H9 (cell line): ENCODE measurements at regions not wholly inside any gene's neighbourhood (a gene's known extent, or its start where the extent isn't known, plus 50 kb on each side); places are given as distances from the start of the nearest gene placed in this dataset.

Source experiments
- DNase-seq: peaks from one replicate; pipeline ENCODE4 v3.0.0-alpha.2; 2017
- H2AFZ ChIP-seq: one replicate; pipeline ENCODE4 v1.6.1; 2013; ENCODE audit warnings: mild to moderate bottlenecking, low read length, control low read depth, moderate library complexity
- H2AK5ac ChIP-seq: 2 replicates; pipeline ENCODE4 v1.6.1; 2013; ENCODE audit warnings: low read length, control low read depth, mixed read lengths; ENCODE audit not compliant: insufficient read length
- H2BK120ac ChIP-seq: one replicate; pipeline ENCODE4 v1.6.1; 2013; ENCODE audit warnings: low read depth, mild to moderate bottlenecking, low read length, control low read depth, inconsistent platforms; ENCODE audit not compliant: poor library complexity, severe bottlenecking
- H2BK12ac ChIP-seq: 2 replicates; pipeline ENCODE4 v1.6.1; 2013; ENCODE audit warnings: low read length, control low read depth, mixed read lengths, low read depth; ENCODE audit not compliant: insufficient read length
- H2BK15ac ChIP-seq: 2 replicates; pipeline ENCODE4 v1.6.1; 2013; ENCODE audit warnings: low read depth, low read length, control low read depth
- H2BK20ac ChIP-seq: one replicate; pipeline ENCODE4 v1.6.1; 2013; ENCODE audit warnings: low read depth, mild to moderate bottlenecking, low read length, control low read depth, inconsistent platforms; ENCODE audit not compliant: poor library complexity, severe bottlenecking
- H2BK5ac ChIP-seq: 2 replicates; pipeline ENCODE4 v1.6.1; 2013; ENCODE audit warnings: low read length, control low read depth, mixed read lengths; ENCODE audit not compliant: insufficient read length
- H3K14ac ChIP-seq: 2 replicates; pipeline ENCODE4 v1.6.1; 2013; ENCODE audit warnings: low read length, control low read depth; ENCODE audit not compliant: insufficient read depth
- H3K18ac ChIP-seq: 2 replicates; pipeline ENCODE4 v1.6.1; 2013; ENCODE audit warnings: low read depth, mild to moderate bottlenecking, mixed read lengths, low read length, control low read depth; ENCODE audit not compliant: insufficient read length
- H3K23ac ChIP-seq: 2 replicates; pipeline ENCODE4 v1.6.1; 2013; ENCODE audit warnings: low read length, control low read depth, mixed read lengths, low read depth; ENCODE audit not compliant: insufficient read length
- H3K23me2 ChIP-seq: 2 replicates; pipeline ENCODE4 v1.6.1; 2013; ENCODE audit warnings: low read depth, mild to moderate bottlenecking, mixed read lengths, low read length, control low read depth; ENCODE audit not compliant: insufficient read length, poor library complexity, severe bottlenecking
- H3K27ac ChIP-seq: 2 replicates; pipeline ENCODE4 v1.5.1; 2013; ENCODE audit warnings: low read length, control low read depth, mixed read lengths, low read depth; ENCODE audit not compliant: insufficient read length
- H3K27me3 ChIP-seq: 2 replicates; pipeline ENCODE4 v1.6.1; 2013; ENCODE audit warnings: low read length, control low read depth, inconsistent platforms; ENCODE audit not compliant: insufficient read depth
- H3K4ac ChIP-seq: 2 replicates; pipeline ENCODE4 v1.6.1; 2013; ENCODE audit warnings: low read depth, mild to moderate bottlenecking, control low read depth, inconsistent platforms, low read length, moderate library complexity
- H3K4me1 ChIP-seq: 2 replicates; pipeline ENCODE4 v1.6.1; 2013; ENCODE audit warnings: low read length, control low read depth, inconsistent platforms; ENCODE audit not compliant: insufficient read depth
- H3K4me2 ChIP-seq: 2 replicates; pipeline ENCODE4 v1.6.1; 2013; ENCODE audit warnings: low read length, control low read depth, mixed read lengths; ENCODE audit not compliant: insufficient read length, insufficient read depth
- H3K56ac ChIP-seq: 2 replicates; pipeline ENCODE4 v1.6.1; 2013; ENCODE audit warnings: low read depth, mild to moderate bottlenecking, mixed read lengths, low read length, control low read depth; ENCODE audit not compliant: insufficient read length
- H3K79me1 ChIP-seq: 2 replicates; pipeline ENCODE4 v1.6.1; 2013; ENCODE audit warnings: low read depth, mild to moderate bottlenecking, moderate library complexity, low read length, control low read depth, inconsistent platforms; ENCODE audit not compliant: insufficient read depth, poor library complexity, severe bottlenecking
- H3K79me2 ChIP-seq: 2 replicates; pipeline ENCODE4 v1.6.1; 2013; ENCODE audit warnings: low read length, control low read depth, inconsistent platforms; ENCODE audit not compliant: insufficient read depth
- H3K9ac ChIP-seq: 2 replicates; pipeline ENCODE4 v1.6.1; 2013; ENCODE audit warnings: low read length, control low read depth, mixed read lengths; ENCODE audit not compliant: insufficient read length; ENCODE audit errors: extremely low read depth
- H3K9me3 ChIP-seq: one replicate; pipeline ENCODE4 v1.6.1; 2013; ENCODE audit warnings: low read depth, low read length, inconsistent platforms; ENCODE audit not compliant: control insufficient read depth
- H3T11ph ChIP-seq: one replicate; pipeline ENCODE4 v1.6.1; 2013; ENCODE audit warnings: mild to moderate bottlenecking, low read length, control low read depth, inconsistent platforms
- H4K20me1 ChIP-seq: one replicate; pipeline ENCODE4 v1.6.1; 2013; ENCODE audit not compliant: control insufficient read depth, insufficient read length, insufficient read depth
- H4K5ac ChIP-seq: 2 replicates; pipeline ENCODE4 v1.6.1; 2013; ENCODE audit warnings: low read depth, mild to moderate bottlenecking, mixed read lengths, low read length, control low read depth; ENCODE audit not compliant: insufficient read length
- H4K8ac ChIP-seq: replicated peaks from 2 replicates; pipeline ENCODE4 v1.6.1; 2013; ENCODE audit warnings: low read length, control low read depth, mixed read lengths, low read depth; ENCODE audit not compliant: insufficient read length
- H4K91ac ChIP-seq: 2 replicates; pipeline ENCODE4 v1.6.1; 2013; ENCODE audit warnings: low read depth, mild to moderate bottlenecking, moderate library complexity, mixed read lengths, low read length, control low read depth; ENCODE audit not compliant: insufficient read length
- H3K27ac Mint-ChIP-seq, 3 experiments: 2 replicates in 2 of 3; 3 replicates in 1 of 3; pipeline ENCODE4 v1.8.0; 2020 to 2021; ENCODE audit warnings: mixed read lengths in 3 of 3, mild to moderate bottlenecking in 1 of 3, moderate library complexity in 1 of 3
- H3K27me3 Mint-ChIP-seq: 2 replicates; pipeline ENCODE4 v1.8.0; 2021; ENCODE audit warnings: low read depth, mild to moderate bottlenecking, moderate library complexity, mixed read lengths
- H3K36me3 Mint-ChIP-seq, 3 experiments: 2 replicates in 2 of 3; 3 replicates in 1 of 3; pipeline ENCODE4 v1.8.0; 2020 to 2021; ENCODE audit warnings: low read depth in 3 of 3, mixed read lengths in 3 of 3; ENCODE audit not compliant: insufficient read depth in 1 of 3
- H3K4me1 Mint-ChIP-seq, 2 experiments: 2 replicates each; pipeline ENCODE4 v1.8.0; 2020; ENCODE audit warnings: mixed read lengths in 2 of 2
- H3K4me3 Mint-ChIP-seq, 2 experiments: 2 replicates in 1 of 2; 3 replicates in 1 of 2; pipeline ENCODE4 v1.8.0; 2020 to 2021; ENCODE audit warnings: mild to moderate bottlenecking in 2 of 2, mixed read lengths in 2 of 2, moderate library complexity in 1 of 2
- H3K9me3 Mint-ChIP-seq, 2 experiments: 2 replicates in 1 of 2; 3 replicates in 1 of 2; pipeline ENCODE4 v1.8.0; 2020; ENCODE audit warnings: mild to moderate bottlenecking in 2 of 2, mixed read lengths in 2 of 2, moderate library complexity in 1 of 2
- WGBS: extraction: QIAGEN DNeasy Blood & Tissue Kit; methylation state at CpG from one replicate; pipeline ENCODE4 v1.1.7; 2013; ENCODE audit warnings: missing lambda C conversion rate, low lambda C conversion rate, mixed read lengths; ENCODE audit not compliant: insufficient read length; ENCODE audit errors: extremely low coverage; 5-methylcytosine and 5-hydroxymethylcytosine counted together
- TF ChIP-seq, protein P1 (sequence below): fragments of 200-600 bp; sonication (generic); conservative IDR thresholded peaks from 3 replicates; pipeline ENCODE4 v1.8.0; 2021; ENCODE audit warnings: antibody characterized with exemption, mild to moderate bottlenecking

DNA sequence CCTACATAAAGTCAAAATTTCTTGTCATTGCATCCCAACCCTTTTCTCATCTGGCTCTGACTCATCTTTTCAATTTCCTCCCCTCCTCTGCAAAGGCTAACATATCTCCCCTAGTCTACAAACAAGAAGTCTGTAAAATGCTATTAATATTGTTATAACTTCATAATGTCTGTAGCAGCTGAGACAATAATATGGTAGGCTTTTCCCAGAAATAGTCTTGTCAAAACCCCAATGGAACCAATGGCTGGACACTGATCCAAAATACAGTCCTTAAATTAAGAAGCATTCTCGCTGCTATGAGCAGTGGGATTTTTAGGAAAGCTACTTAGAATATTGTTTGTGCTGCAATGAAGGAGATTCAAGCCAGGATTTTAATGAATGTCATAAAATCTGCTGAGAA lies 131.4 kb downstream of the KLHL28 start:
- Histone ChIP-seq H4K20me1 (no peaks in the 10 kb centered on the region), H3K9ac (no peak overlapping the region), H3K4me1 (no peaks in the 10 kb centered on the region), H2BK20ac (no peak overlapping the region), H4K5ac (no peak overlapping the region), H2BK5ac (no peak overlapping the region), H3K79me1 (no peaks in the 10 kb centered on the region), H3K79me2 (no peaks in the 10 kb centered on the region), H3K27ac (no peak overlapping the region), H3K56ac (no peak overlapping the region), H4K8ac (no peak overlapping the region), H3K18ac (no peak overlapping the region), H2AK5ac (no peak overlapping the region), H3T11ph (no peak overlapping the region), H2BK15ac (no peak overlapping the region), H3K23ac (no peak overlapping the region), H2BK12ac (no peak overlapping the region), H3K9me3 (no peaks in the 10 kb centered on the region), H3K27me3 (no peaks in the 10 kb centered on the region), H3K14ac (no peak overlapping the region), H2AFZ (no peak overlapping the region), H2BK120ac (no peak overlapping the region), H4K91ac (no peak overlapping the region), H3K23me2 (no peaks in the 10 kb centered on the region), H3K4me2 (no peak overlapping the region), H3K4ac (no peak overlapping the region)
- Mint-ChIP-seq H3K4me3 (no peak overlapping the region), H3K4me1 (no peaks in the 10 kb centered on the region), H3K9me3 (0 out of 5 replicates have a peak, but pooled peaks cover 0 to 3% of the 10 kb centered on the region in 2 experiments), H3K27me3 (no peaks in the 10 kb centered on the region), H3K27ac (no peak overlapping the region), H3K36me3 (0 out of 7 replicates have a peak, but pooled peaks cover 0 to 7% (median 0%) of the 10 kb centered on the region in 3 experiments)
- whole genome bisulfite sequencing: no CpG with 5 or more reads among the region's 1 CpG
- TF ChIP-seq, protein P1, sequence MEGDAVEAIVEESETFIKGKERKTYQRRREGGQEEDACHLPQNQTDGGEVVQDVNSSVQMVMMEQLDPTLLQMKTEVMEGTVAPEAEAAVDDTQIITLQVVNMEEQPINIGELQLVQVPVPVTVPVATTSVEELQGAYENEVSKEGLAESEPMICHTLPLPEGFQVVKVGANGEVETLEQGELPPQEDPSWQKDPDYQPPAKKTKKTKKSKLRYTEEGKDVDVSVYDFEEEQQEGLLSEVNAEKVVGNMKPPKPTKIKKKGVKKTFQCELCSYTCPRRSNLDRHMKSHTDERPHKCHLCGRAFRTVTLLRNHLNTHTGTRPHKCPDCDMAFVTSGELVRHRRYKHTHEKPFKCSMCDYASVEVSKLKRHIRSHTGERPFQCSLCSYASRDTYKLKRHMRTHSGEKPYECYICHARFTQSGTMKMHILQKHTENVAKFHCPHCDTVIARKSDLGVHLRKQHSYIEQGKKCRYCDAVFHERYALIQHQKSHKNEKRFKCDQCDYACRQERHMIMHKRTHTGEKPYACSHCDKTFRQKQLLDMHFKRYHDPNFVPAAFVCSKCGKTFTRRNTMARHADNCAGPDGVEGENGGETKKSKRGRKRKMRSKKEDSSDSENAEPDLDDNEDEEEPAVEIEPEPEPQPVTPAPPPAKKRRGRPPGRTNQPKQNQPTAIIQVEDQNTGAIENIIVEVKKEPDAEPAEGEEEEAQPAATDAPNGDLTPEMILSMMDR: no peak
- DNase-seq: no peak
